NCI-H526 treated with DMSO at 0.1 percent for 48 hours (cell line): ENCODE measurements at regions not wholly inside any gene's neighbourhood (a gene's known extent, or its start where the extent isn't known, plus 50 kb on each side); places are given as distances from the start of the nearest gene placed in this dataset.

Experiments
- DNase-seq: peaks from one replicate; lab custom pipeline; 2025; lab: John Stamatoyannopoulos, UW

- no peak for DNase-seq
Measured at GRCh38 chr18:25445430-25445829, 93.5 kb upstream of the ZNF521 start.

GRCh38 chr18:25443776-25444175 lies 91.8 kb upstream of the ZNF521 start:
- DNase-seq, result no peak

GRCh38 chr18:25435149-25435782 lies 83.3 kb upstream of the ZNF521 start:
- DNase-seq, result no peak

GRCh38 chr18:25434745-25435144 lies 82.8 kb upstream of the ZNF521 start:
- no peak for DNase-seq

GRCh38 chr18:25433590-25433989 lies 81.6 kb upstream of the ZNF521 start:
- no peak for DNase-seq

GRCh38 chr18:25425024-25425423 lies 73.1 kb upstream of the ZNF521 start:
- DNase-seq, result no peak

GRCh38 chr18:25423760-25424159 lies 71.8 kb upstream of the ZNF521 start:
- DNase-seq, result no peak

GRCh38 chr18:25423267-25423666 lies 71.3 kb upstream of the ZNF521 start:
- no peak for DNase-seq

- no peak for DNase-seq
Measured at GRCh38 chr18:25422230-25422629, 70.3 kb upstream of the ZNF521 start.

GRCh38 chr18:25420077-25420825 lies 68.3 kb upstream of the ZNF521 start:
- no peak for DNase-seq

GRCh38 chr18:25416374-25416773 lies 64.4 kb upstream of the ZNF521 start:
- DNase-seq, result no peak

- DNase-seq, result no peak
Measured at GRCh38 chr18:25409971-25410370, 58.0 kb upstream of the ZNF521 start.

GRCh38 chr18:25408293-25408692 lies 56.3 kb upstream of the ZNF521 start:
- DNase-seq, result no peak
